HG02610 (cell line): ENCODE measurements at regions not wholly inside any gene's neighbourhood (a gene's known extent, or its start where the extent isn't known, plus 50 kb on each side); places are given as distances from the start of the nearest gene placed in this dataset.

ENCODE experiments used
- ATAC-seq: cut with Tn5 transposase; IDR thresholded peaks from one replicate; pipeline ENCODE4 v1.9.1; 2021; ENCODE audit warnings: mild to moderate bottlenecking, moderate library complexity; ENCODE audit not compliant: unreplicated experiment

DNA sequence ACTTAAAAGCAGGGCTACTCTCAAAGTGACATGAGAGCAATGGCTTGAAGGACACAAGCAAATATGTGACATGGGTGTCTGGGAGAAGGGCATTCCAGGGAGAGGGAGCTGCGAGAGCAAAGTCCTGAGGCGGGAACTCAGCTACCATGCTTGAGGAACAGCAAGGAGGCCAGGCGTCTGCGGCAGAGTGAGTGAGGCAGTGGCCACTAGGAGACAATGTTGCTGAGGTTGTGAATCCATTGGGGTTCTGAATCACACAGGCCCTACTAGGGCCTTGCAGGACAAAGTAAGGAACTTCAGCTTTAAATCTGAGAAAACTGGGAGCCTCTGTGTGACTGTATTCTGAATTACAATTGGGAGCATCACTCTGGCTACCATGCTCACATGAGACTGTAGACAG, 94.1 kb upstream of the PRICKLE2 start:
- ATAC-seq = no peak

DNA sequence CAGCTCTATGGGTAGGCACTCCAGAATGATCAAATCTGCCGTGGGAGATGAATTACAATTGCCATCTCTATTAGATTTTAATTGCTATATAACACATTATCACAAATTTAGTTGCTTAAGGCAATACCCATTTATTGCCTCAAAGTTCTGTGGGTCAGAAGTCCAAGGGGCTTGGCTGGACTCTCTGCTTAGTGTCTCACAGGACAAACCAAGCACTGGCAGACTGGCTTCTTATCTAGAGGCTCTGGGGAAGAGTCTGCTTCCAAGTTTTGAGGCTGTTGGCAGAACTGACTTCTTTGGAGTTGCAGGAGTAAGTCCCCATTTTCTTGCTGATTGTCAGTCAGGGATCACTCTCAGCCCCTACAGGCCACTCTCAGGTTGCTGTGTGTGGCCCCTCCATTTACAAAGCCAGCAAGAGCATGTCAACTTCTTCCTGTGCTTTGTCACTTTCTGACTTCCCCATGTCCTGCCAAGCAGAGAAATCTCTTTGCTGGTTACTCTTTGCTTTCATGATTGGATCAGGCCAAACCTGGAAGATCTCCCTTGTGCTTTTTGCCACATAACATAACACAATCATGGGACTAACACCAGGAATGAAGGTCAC, 93.5 kb upstream of the PRICKLE2 start:
- no peak for ATAC-seq

DNA sequence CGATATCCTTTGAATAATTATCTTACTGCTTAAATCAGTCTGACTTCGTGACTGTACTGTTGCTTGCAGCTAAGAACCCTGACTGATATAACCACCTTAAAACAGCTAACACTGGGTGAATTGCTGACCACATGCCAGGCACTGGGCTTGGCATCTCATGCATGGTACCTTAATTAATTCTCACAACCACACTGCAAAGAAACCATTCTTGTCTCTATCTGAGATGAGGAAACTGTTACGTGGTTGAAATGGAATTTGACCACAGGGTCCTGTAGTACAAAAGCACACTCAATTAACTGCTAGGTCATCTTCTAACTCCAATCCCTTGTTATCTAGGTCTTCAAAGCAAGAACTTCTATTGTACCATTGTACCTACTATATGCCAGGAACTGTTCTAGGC, 92.7 kb upstream of the PRICKLE2 start:
- no peak for ATAC-seq

DNA sequence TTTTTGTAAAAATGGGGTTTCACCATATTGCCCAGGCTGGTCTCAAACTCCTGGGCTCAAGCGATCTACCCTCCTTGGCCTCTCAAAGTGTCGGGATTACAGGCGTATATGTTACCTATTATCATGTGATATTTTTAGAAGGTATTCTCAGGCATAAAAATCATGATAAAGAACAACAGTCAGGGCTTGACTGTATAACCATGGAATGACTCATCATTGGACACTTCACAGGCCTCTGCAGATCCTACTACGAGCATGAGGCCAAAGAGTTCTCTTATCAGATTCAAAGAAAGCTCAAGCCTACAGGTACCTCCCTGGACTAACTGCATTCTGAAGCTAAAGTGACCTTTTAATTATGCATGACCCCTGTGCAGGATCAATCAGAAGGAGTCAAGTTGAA, 91.7 kb upstream of the PRICKLE2 start:
- ATAC-seq = no peak

DNA sequence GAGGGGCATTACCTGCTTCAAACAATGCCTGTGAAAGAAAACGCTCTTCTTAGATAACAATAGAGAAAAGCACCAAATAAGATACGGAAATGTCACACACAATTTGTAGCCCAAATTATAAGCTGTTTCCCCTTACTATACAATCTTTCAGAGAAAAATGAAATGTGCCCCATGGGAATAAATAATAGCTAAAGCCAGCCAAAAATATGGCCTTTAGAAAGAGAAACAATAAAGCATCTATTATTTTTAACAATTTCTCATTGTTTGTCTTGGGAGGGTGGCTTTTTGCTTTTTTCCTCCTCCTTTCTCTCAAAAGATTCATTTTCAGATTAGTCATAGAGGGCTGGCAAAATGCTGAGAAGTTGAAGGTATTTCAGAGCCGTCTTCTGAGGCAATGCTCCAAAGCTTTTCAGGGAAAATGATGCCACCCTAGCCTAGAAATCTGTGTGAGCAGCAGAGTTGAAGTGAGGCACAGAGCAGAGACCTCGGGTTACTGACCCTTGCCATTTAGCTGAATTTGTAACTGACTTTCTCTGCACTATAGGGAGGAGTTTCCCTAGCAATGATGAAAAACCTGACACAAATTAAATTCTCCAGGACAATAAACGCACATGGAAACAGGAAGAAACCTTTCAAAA, 86.3 kb upstream of the PRICKLE2 start:
- ATAC-seq = no peak

DNA sequence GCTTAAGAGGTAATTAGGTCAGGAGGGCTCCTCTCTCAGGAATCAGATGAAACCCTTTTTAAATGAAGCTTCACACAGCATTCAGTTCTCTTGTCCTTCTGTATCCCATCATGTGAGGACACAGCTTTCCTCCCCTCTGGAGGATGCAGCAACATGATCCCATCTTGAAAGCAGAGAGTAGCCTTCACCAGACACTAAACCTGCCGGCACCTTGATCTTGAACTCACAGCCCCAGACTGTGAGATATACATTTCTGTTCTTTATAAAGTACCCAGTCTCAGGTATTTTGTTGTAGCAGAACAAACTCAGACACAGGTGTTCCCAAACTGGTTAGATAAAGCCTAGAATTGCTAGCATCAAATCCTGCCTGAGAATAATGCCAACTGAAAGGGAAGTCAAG, 83.7 kb upstream of the PRICKLE2 start:
- ATAC-seq = no peak

DNA sequence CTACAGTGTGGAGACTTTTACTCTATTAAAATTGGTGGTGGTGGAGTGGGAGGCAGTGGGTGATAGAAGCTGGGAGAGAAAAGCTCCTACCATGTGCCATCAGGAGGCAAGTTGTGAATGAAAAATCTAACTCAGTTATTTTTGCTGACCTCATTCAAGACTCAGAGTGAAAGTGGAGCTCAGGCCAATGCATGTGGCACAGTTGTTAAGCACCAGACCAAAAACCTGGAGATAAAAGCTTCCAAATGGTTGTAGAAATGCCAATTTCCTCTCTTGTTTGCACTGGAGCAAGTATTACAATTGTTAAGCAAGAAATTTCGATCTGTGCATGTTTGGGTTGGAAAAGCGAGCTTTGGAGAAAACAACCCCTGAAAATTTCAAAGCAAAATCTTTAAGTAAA, 81.5 kb upstream of the PRICKLE2 start:
- no peak for ATAC-seq

DNA sequence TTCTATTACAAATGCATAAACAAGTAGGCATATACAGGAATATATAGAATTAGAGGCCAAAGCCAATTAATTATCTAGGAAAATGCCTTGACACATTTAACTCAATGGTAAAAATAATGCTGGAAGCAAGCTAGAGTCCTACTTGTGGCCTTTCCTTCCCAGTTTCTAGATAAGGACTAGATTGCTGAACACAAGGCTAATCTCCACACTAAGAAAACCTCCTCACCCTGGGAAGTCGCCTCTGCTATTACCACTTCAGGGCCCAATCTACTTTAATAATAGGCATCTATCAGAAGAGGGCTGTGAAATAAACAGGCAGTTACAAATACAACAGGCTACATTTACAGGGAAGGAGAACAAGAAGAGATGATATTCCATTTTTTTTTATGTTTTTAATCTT, 80.5 kb upstream of the PRICKLE2 start:
- ATAC-seq = no peak

DNA sequence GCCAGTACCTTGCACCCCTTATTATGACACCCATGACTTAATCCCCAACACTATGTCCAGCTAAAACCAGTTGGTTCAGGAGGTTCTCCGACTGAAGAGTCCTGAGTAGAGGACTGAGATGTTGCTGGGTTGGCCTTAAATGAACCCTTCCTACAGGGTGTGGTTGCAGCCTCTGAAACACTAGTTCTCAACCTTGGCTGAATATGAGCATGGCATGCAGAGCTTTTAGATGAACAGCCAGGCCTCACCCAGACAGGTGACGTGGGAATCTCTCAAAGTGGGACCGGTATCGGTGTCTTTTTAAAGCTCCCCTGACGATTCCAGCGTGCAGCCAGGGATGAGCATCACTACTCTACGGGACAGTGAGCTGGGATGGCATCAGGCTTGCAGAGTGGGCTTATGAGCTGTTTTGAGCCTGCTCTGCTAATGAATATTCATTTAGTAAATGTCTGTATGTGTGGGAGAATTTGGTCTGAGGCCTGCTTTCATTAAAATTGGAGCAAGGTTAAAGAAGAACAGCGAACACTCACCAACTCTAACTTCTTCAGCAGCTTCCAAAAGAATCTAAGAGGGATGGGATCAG, 79.7 kb upstream of the PRICKLE2 start:
- ATAC-seq = no peak

DNA sequence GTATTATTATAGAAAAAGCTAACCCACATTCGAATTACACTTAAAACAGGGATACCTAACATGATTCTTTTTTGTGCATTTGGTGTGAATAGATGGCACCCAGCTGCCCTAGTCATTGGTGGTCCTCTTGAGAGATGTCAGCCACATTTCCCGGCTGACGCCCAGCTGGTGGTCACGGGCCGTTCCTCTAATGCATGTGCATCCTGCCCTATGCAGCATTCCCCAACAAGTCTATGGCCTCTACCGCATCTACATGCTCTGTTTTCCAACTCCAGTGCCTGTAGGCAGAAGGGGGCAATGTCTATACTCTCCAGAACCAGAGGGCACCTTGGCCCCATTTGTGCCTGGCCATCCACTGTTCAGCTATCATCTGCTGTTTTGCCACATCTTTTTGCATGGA, 78.6 kb upstream of the PRICKLE2 start:
- no peak for ATAC-seq

DNA sequence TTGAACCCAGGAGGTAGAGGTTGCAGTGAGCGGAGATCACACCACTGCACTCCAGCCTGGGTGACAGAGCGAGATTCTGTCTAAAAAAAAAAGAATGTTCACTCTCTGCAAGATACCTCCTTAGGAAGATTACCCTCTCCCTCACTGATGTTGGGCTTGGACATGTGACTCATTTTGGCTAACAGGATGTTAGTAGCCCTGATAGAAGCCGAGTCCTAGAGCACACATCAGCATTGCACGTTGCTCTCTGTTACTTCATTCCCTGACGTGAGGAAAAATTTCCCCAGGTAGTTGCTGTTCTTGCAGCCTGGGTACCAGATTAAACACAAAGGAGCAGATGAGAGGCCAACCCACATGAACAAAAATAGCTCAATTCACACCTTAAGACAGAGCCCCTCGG, 78.1 kb upstream of the PRICKLE2 start:
- ATAC-seq = no peak

DNA sequence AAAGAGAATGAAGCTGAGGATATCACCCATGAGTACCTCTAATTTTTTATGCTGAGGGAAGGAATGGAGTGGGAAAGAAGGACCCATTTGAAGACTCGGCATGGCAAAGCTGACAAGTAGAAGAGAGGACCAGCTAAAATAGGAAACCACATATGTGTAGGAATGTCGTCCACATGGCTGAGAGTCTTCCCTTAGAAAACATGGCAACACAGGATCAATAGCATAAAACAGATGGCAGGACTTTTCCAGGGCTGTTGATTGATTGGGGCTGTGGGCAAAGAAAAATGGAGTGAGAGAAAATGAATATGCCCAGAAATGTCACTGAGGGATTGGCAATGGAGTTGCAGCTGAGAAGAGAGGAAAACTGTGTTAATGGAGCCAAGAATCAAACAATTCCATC, 76.2 kb upstream of the PRICKLE2 start:
- ATAC-seq = no peak

DNA sequence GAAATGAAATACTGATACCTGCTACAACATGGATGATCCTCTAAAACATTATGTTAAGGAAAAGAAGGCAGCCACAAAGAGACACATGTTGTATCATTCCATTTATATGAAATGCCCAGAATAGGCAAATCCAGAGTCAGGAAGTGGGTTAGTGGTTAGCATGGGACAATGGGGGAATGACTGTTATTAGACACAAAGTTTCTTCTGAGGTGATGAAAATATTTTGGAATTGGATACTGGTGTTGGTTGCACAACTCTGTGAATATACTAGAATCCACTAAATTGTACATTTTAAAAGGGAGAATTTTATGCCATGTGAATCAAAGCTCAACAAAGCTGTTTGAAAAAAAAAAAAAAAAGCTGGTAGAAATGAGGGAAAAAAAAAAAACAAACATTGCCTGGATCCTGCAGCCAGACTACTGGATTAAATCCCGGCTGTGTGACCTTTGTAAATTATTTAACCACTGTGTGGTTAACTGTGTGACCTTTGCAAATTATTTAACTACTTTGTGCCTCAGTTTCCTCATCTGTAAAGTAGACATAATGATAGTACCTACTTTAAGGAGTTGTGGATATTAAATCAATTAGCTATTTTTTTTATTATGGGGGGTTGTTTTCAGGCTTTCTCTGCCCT, 75.6 kb upstream of the PRICKLE2 start:
- no peak for ATAC-seq

DNA sequence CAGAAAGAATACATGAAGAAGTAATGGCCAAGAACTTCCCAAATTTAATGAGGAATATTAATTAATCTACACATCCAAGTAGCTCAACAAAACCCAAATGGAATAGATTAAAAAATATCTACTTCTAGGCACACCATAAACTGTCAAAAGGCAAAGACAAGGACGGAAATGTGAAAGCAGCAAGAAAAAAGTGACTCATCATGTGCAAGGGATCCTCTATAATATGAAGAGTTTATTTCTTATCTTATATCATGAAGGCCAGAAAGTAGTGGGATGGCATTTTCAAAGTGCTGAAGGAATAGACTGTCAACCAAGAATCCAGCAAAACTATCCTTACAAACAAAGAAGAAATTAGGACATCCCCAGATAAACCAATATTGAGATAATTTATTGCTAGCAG, 73.9 kb upstream of the PRICKLE2 start:
- no peak for ATAC-seq

DNA sequence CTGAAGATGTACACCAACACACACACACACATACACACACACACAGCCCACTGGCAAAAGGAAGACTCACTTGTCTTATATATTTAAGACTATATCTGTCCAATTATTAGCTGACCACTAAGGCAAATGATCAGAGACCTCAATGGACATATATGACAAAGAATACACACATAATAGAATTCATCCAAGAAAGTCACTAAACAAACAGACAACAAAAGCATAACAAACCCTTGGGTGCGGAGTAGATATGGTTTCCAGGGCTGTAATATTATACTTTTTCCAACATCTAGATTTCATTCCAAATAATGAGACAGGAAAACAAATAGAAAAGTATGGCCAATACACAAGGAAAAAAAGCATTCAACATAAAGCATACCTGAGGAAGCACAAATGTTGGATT, 72.3 kb upstream of the PRICKLE2 start:
- no peak for ATAC-seq

DNA sequence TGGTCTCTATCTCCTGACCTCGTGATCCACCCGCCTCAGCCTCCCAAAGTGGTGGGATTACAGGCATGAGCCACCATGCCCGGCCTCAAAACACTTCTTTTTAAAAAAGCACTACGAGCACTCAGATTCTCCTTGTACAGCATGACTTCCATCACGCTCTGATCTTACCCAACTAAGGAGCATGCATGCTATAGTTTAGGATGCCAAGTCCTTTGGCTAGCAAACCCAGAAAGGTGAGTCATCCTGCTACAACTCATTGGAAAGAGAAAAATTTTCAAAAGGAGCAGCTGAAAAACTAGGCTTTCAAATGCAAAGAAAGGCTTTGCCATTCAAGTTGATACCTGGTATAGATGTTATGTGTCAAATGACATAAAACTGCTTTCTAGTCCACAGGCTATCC, 70.3 kb upstream of the PRICKLE2 start:
- no peak for ATAC-seq

DNA sequence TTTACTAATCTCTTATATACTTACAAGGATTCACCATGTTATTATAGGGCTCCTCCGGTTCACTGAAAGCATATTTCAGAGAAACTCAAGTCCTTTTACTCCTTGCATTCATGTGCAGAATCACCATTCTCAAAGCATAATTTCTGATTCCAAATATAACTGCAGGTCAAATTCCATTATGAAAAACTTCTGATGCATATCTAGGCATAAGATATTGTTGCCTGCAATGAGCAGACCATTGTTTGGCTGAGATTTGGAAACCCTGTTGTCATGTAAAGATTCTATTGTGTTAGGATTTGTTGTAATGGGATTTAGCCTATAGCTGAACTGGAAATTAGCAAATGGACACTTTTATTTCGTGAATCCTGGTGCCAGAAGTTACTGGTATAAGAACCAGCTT, 69.5 kb upstream of the PRICKLE2 start:
- no peak for ATAC-seq

DNA sequence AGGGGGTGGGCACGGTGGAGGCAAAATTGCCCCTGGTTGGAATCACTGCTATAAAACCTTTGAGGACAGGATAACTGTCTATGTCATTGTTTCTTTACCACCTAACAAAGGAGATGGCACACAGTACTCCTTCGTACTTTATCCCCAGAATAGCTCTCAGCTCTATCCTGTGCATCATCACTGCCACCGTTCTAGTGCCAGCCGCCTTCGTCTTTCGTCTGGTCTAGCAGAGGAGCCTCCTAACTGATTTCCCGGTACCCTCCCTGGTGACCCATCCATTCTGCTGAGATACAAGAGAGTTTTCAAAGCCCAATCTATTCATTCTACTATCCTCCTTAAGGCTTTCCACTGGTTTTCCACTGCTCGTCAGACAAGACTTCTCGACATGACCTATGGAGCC, 67.9 kb upstream of the PRICKLE2 start:
- no peak for ATAC-seq

DNA sequence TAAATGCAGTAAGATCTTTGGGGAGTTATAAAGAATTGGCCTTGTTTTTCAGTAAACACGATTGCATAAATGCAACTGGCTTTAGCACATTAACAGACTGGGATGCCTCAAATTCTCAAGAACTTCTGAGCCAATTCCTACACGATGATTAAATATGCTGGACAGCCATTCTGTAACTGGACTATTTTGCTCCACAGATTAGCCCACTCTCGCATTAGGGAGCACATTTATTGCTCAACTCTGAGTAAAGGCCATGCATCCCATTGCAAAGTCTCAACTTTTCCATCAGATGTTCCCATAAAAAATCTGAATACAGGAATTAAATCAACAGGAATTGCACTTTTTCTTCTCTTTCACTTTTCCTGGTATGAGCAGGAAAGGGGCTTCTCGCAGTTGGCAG, 66.7 kb upstream of the PRICKLE2 start:
- no peak for ATAC-seq

DNA sequence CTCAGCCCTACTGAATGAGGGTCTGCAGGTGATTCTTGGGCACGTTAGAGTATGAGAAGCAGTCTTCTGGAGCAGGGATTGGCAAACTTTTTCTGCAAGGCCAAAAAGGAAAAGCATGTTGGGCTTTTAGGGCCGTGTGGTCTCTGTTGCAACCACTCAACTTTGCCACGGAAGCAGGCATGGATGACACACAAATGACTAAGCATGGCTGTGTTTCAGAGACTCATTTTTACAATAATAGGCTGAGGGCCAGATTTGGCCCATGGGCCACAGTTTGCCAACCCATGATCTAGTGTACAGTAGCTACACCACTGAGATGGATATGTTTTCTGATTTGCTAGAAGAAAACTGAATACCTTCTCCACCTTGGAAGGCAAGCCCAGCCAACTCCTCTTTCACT, 66.1 kb upstream of the PRICKLE2 start:
- ATAC-seq = no peak

DNA sequence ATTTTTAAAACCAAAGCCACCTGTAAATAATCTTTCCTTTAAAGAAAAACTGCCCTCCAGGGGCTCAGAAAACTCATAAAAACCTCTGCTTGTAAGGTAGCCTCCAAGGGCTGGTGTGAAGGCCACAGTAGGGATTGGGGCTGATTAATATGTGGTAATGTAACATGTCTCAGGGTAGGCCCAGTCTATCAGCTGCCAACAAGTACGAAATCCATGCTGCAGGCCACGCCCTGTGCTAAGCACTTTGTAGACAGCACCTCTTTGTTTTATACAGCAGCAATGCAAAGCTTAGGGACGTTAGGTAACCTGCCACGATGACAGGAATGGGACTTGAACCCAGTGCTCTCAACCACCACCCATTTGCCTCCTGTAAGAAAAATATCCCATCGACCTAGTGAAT, 65.6 kb upstream of the PRICKLE2 start:
- no peak for ATAC-seq

DNA sequence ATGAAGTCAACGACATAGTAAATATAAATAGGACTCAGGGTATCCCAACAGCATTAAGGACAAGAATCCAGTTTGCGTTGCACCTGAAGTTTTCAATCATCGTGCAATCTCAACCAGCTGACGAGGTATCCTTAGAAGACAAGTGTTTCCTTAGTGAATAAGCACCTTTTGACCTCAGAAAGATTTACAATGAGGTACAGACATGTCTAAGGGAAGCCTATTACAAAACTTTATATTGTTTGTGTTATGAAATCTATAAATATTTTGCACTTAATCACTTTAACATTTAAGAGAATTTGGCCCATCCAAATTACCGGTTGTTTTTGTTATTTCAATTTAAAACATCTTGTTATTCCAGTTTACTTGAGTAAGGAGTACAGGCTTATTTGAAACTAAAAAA, 64.9 kb upstream of the PRICKLE2 start:
- ATAC-seq = no peak
